Mesenchymal stem cell (in vitro differentiated cells and primary cell): ENCODE measurements at regions not wholly inside any gene's neighbourhood (a gene's known extent, or its start where the extent isn't known, plus 50 kb on each side); places are given as distances from the start of the nearest gene placed in this dataset.

Experiments used
- DNase-seq: peaks from one replicate; pipeline ENCODE4 v3.0.0-alpha.2; 2013
- H2AFZ ChIP-seq: one replicate; pipeline ENCODE4 v1.6.1; 2013; ENCODE audit warnings: low read depth, mild to moderate bottlenecking, control low read depth, inconsistent platforms, low read length, moderate library complexity
- H2AK5ac ChIP-seq: 2 replicates; pipeline ENCODE4 v1.6.1; 2013; ENCODE audit warnings: low read length, moderate library complexity, mild to moderate bottlenecking, inconsistent platforms; ENCODE audit not compliant: severe bottlenecking
- H2BK120ac ChIP-seq: one replicate; pipeline ENCODE4 v1.6.1; 2013; ENCODE audit warnings: low read depth, mild to moderate bottlenecking, inconsistent platforms, low read length, moderate library complexity
- H2BK12ac ChIP-seq, 2 experiments: one replicate each; pipeline ENCODE4 v1.6.1; 2013; ENCODE audit warnings: inconsistent platforms in 2 of 2, low read length in 2 of 2, mild to moderate bottlenecking in 2 of 2, moderate library complexity in 2 of 2, control low read depth in 1 of 2
- H2BK15ac ChIP-seq: one replicate; pipeline ENCODE4 v1.6.1; 2013; ENCODE audit warnings: mild to moderate bottlenecking, low read depth, inconsistent platforms; ENCODE audit not compliant: poor library complexity, severe bottlenecking
- H2BK5ac ChIP-seq: 2 replicates; pipeline ENCODE4 v1.6.1; 2013; ENCODE audit warnings: low read depth, mild to moderate bottlenecking, low read length, control low read depth, inconsistent platforms; ENCODE audit not compliant: poor library complexity, severe bottlenecking
- H3K14ac ChIP-seq, 2 experiments: one replicate each; pipeline ENCODE4 v1.6.1; 2013; ENCODE audit warnings: inconsistent platforms in 2 of 2, low read length in 2 of 2, control low read depth in 1 of 2, mild to moderate bottlenecking in 1 of 2, moderate library complexity in 1 of 2
- H3K18ac ChIP-seq, 2 experiments: one replicate each; pipeline ENCODE4 v1.6.1; 2013; ENCODE audit warnings: inconsistent platforms in 2 of 2, low read length in 2 of 2, control low read depth in 1 of 2, low read depth in 1 of 2, mild to moderate bottlenecking in 1 of 2
- H3K23ac ChIP-seq, 2 experiments: one replicate each; pipeline ENCODE4 v1.6.1; 2013; ENCODE audit warnings: inconsistent platforms in 2 of 2, low read length in 2 of 2, mild to moderate bottlenecking in 2 of 2, moderate library complexity in 2 of 2, control low read depth in 1 of 2
- H3K27ac ChIP-seq: 2 replicates; pipeline ENCODE4 v1.5.1; 2013; ENCODE audit warnings: mild to moderate bottlenecking, moderate library complexity, low read length, control low read depth, inconsistent platforms; ENCODE audit not compliant: poor library complexity, severe bottlenecking
- H3K27me3 ChIP-seq, 2 experiments: 2 replicates each; pipeline versions ENCODE4 v1.6.1 to v1.7.0; 2013; ENCODE audit warnings: low read length in 2 of 2, mild to moderate bottlenecking in 2 of 2, moderate library complexity in 2 of 2, control low read depth in 1 of 2, inconsistent platforms in 1 of 2; ENCODE audit not compliant: control insufficient read depth in 1 of 2, insufficient read depth in 1 of 2
- H3K36me3 ChIP-seq, 2 experiments: 2 replicates each; pipeline versions ENCODE4 v1.6.1 to v1.7.0; 2013; ENCODE audit warnings: low read length in 2 of 2, control low read depth in 1 of 2, inconsistent platforms in 1 of 2, low read depth in 1 of 2, mild to moderate bottlenecking in 1 of 2; ENCODE audit not compliant: insufficient read depth in 2 of 2, control insufficient read depth in 1 of 2
- H3K4ac ChIP-seq, 2 experiments: one replicate each; pipeline ENCODE4 v1.6.1; 2013; ENCODE audit warnings: inconsistent platforms in 2 of 2, low read length in 2 of 2, mild to moderate bottlenecking in 2 of 2, moderate library complexity in 2 of 2, control low read depth in 1 of 2, low read depth in 1 of 2
- H3K4me1 ChIP-seq: 2 replicates; pipeline ENCODE4 v1.6.1; 2013; ENCODE audit warnings: low read depth, low read length, control low read depth; ENCODE audit not compliant: control insufficient read depth, insufficient read depth
- H3K4me2 ChIP-seq: 2 replicates; pipeline ENCODE4 v1.6.1; 2013; ENCODE audit warnings: low read length, mild to moderate bottlenecking, inconsistent platforms; ENCODE audit not compliant: poor library complexity, severe bottlenecking
- H3K4me3 ChIP-seq, 2 experiments: 2 replicates each; pipeline versions ENCODE4 v1.5.1 to v1.7.0; 2013; ENCODE audit warnings: low read length in 2 of 2, mild to moderate bottlenecking in 2 of 2, control low read depth in 1 of 2, low read depth in 1 of 2; ENCODE audit not compliant: insufficient read depth in 1 of 2
- H3K79me1 ChIP-seq: replicated peaks from 2 replicates; pipeline ENCODE4 v1.6.1; 2013; ENCODE audit warnings: mild to moderate bottlenecking, control low read depth, low read length, inconsistent platforms; ENCODE audit not compliant: poor library complexity, severe bottlenecking
- H3K9ac ChIP-seq: 2 replicates; pipeline ENCODE4 v1.7.0; 2013; ENCODE audit warnings: mild to moderate bottlenecking, low read length, moderate library complexity
- H3K9me3 ChIP-seq: 2 replicates; pipeline ENCODE4 v1.7.0; 2013; ENCODE audit warnings: mild to moderate bottlenecking, low read length; ENCODE audit not compliant: control insufficient read depth
- H4K8ac ChIP-seq: one replicate; pipeline ENCODE4 v1.6.1; 2013; ENCODE audit warnings: inconsistent platforms, mild to moderate bottlenecking, low read length, moderate library complexity
- H4K91ac ChIP-seq: one replicate; pipeline ENCODE4 v1.6.1; 2013; ENCODE audit warnings: mild to moderate bottlenecking, low read length, inconsistent platforms
- WGBS: methylation state at CpG from one replicate; pipeline ENCODE4 v1.1.7; 2013; ENCODE audit warnings: mixed read lengths; 5-methylcytosine and 5-hydroxymethylcytosine counted together

DNA sequence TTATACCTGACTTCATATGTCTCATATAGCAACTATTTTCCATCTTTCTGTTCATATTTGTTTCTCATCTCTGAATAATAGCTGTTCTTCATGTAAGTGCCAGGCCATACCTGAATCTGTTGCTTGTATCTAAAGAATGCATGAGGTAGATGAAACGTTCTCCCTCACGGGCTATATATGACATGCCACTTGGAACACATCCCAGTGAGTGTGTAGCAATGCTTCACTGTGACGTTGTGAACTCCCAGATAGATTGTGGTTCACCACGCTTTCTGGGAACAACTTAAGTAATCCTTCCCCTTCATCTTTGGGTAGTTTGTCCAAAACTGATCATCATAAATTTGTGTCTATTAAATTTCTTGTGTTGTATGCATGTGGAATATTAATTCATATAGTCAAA is 60.1 kb downstream of the RDH14 start:
- no peaks in the 10 kb centered on the region for H3K36me3 ChIP-seq
- H3K27ac ChIP-seq: no peak overlapping the region
- no peaks in the 10 kb centered on the region for H3K4me1 ChIP-seq
- no peak overlapping the region for H3K14ac ChIP-seq
- WGBS: 92% methylated on average over 4 of the region's 4 CpGs
- H2BK5ac ChIP-seq: no peak overlapping the region
- H3K9me3 ChIP-seq: no peaks in the 10 kb centered on the region
- no peak overlapping the region for H3K4me3 ChIP-seq
- no peaks in the 10 kb centered on the region for H3K79me1 ChIP-seq
- H3K9ac ChIP-seq: no peak overlapping the region
- no peak overlapping the region for H3K23ac ChIP-seq
- no peak overlapping the region for H2AK5ac ChIP-seq
- H3K18ac ChIP-seq: no peak overlapping the region
- H3K27me3 ChIP-seq: no peaks in the 10 kb centered on the region
- no peak overlapping the region for H2BK120ac ChIP-seq
- H2AFZ ChIP-seq: no peak overlapping the region
- no peak overlapping the region for H4K91ac ChIP-seq
- no peak overlapping the region for H2BK15ac ChIP-seq
- H4K8ac ChIP-seq: no peak overlapping the region
- DNase-seq: peak; percentile 57
- no peak overlapping the region for H2BK12ac ChIP-seq
- no peak overlapping the region for H3K4me2 ChIP-seq
- H3K4ac ChIP-seq: no peak overlapping the region

DNA sequence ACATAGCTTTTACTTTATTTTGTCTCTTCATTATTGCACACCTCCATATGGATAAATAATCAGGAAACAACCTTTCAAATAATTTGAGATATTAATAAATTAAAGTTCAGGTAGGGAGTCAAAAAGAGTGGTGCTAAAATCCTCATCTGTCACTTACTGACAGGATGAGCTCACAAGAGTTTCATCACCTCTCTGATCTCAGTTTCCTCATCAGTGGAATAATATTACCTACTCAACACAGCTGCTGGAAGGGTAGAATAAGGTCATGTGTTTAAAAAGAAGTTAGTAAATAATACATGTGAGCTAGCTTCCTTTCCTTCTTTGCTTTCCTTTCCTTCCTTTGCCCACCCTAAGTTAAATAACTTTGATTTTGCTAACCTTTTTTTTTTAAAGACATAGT is 61.9 kb downstream of the RDH14 start:
- Histone ChIP-seq H3K4me1 (no peaks in the 10 kb centered on the region), H2BK15ac (no peak overlapping the region), H3K14ac (no peak overlapping the region), H3K36me3 (no peaks in the 10 kb centered on the region), H3K4ac (no peak overlapping the region), H3K4me3 (no peak overlapping the region), H3K9me3 (no peaks in the 10 kb centered on the region), H3K27ac (no peak overlapping the region), H3K4me2 (no peak overlapping the region), H3K18ac (no peak overlapping the region), H2AFZ (no peak overlapping the region), H4K8ac (no peak overlapping the region), H3K23ac (no peak overlapping the region), H2BK5ac (no peak overlapping the region), H3K9ac (no peak overlapping the region), H3K79me1 (no peaks in the 10 kb centered on the region), H2BK12ac (no peak overlapping the region), H4K91ac (no peak overlapping the region), H3K27me3 (peaks cover 0 to 7% of the 10 kb centered on the region in 2 experiments), H2BK120ac (no peak overlapping the region), H2AK5ac (no peak overlapping the region)
- DNase-seq: no peak

DNA sequence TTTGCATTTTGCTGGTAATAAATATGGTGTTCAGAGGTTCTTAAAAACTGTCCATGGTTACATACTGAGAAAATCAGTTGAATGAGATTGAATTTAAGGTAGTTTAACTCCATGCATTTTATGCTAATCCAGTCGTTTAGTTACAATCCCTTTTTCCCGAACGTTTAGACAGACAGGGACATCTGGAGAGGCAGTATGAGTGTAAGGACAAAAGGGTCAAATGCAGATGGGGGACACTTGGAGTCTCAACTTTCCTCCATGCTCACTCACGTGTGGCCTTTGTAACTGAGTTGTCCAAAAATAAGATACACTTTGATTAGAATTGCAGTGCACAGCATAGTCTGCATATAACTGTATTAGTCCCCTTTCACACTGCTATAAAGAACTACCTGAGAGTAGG is 63.9 kb downstream of the RDH14 start:
- Histone ChIP-seq H2BK5ac (no peak overlapping the region), H2AK5ac (no peak overlapping the region)

DNA sequence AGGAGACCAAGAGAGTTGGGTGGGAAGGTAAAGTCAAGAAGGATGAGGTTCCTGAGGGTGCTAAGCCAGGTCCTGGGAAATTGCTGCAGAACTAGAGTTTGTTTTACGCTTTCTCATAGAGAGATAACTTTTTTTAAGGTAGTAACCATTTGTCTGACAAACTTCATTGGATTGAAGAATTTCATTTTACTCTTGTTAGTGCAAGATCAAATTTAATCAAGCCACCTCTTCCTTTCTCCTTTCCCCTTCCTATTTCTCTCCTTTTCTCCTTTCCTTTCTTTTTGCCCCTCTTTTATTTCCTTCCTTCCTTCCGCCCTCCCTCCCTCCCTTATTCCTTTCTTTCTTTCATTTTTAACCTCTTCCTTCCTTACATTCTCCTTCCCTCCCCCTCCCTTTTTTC is 65.4 kb downstream of the RDH14 start:
- Histone ChIP-seq H3K36me3 (no peaks in the 10 kb centered on the region), H3K79me1 (no peaks in the 10 kb centered on the region)

More for the DNA sequence above, 63.9 kb downstream of the RDH14 start:
- Histone ChIP-seq H2BK15ac (no peak overlapping the region), H4K8ac (no peak overlapping the region), H2BK12ac (no peak overlapping the region), H3K79me1 (no peaks in the 10 kb centered on the region), H2AFZ (no peak overlapping the region), H3K27me3 (peaks cover 0 to 7% of the 10 kb centered on the region in 2 experiments), H3K4me2 (no peak overlapping the region), H2BK120ac (no peak overlapping the region), H4K91ac (no peak overlapping the region), H3K4ac (no peak overlapping the region), H3K4me3 (no peak overlapping the region), H3K23ac (no peak overlapping the region), H3K27ac (no peak overlapping the region), H3K36me3 (no peaks in the 10 kb centered on the region), H3K9me3 (no peaks in the 10 kb centered on the region), H3K18ac (no peak overlapping the region), H3K9ac (no peak overlapping the region), H3K14ac (no peak overlapping the region), H3K4me1 (no peaks in the 10 kb centered on the region)
- 79% methylated on average over 3 of the region's 4 CpGs for WGBS
- DNase-seq: no peak

More for the DNA sequence above, 65.4 kb downstream of the RDH14 start:
- Histone ChIP-seq H3K18ac (no peak overlapping the region), H2AK5ac (no peak overlapping the region), H2BK15ac (no peak overlapping the region), H2BK12ac (no peak overlapping the region), H4K8ac (no peak overlapping the region), H3K9me3 (no peaks in the 10 kb centered on the region), H2AFZ (no peak overlapping the region), H3K4me1 (no peaks in the 10 kb centered on the region), H3K4me2 (no peak overlapping the region), H2BK5ac (no peak overlapping the region), H3K4ac (no peak overlapping the region), H3K27me3 (peaks cover 0 to 7% of the 10 kb centered on the region in 2 experiments), H2BK120ac (no peak overlapping the region), H3K4me3 (no peak overlapping the region), H3K27ac (no peak overlapping the region), H3K23ac (no peak overlapping the region), H4K91ac (no peak overlapping the region), H3K9ac (no peak overlapping the region), H3K14ac (no peak overlapping the region)
- no peak for DNase-seq
- WGBS: 70% methylated on average over 1 of the region's 2 CpGs
